ENCODE measurements at regions not wholly inside any gene's neighbourhood (a gene's known extent, or its start where the extent isn't known, plus 50 kb on each side); places are given as distances from the start of the nearest gene placed in this dataset.
"Not testable (repeated sequence)": the region's sequence is repeated elsewhere in the genome, so short reads cannot be mapped to it uniquely, and the experiment has no call there.

DNA sequence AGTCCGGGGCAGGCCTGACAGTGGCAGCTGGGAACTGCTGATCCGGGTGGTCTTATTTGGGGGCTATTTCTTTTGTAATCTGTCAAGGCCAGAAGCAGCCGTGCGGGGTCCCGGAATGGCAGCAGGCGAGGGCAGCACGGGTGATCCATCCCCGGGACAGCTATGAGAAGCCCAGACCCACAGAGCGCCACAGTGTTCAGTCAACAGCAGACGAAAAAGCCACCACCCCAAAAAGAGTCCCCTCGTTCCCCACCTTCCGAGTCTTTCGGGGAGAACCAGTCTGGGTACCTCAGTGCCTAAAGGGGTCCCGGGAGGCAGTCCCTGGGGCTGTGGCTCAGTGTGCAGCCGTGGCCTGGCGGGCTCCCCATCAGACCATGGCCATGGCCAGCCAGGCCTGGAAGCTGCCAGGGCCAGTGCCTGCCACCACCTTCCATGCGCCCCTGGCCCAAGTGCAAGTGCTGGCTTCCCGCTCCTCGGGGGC is 125.1 kb upstream of the KCTD7 start:
- DNase-seq (ENCODE audit: low read depth) = no peak

DNA sequence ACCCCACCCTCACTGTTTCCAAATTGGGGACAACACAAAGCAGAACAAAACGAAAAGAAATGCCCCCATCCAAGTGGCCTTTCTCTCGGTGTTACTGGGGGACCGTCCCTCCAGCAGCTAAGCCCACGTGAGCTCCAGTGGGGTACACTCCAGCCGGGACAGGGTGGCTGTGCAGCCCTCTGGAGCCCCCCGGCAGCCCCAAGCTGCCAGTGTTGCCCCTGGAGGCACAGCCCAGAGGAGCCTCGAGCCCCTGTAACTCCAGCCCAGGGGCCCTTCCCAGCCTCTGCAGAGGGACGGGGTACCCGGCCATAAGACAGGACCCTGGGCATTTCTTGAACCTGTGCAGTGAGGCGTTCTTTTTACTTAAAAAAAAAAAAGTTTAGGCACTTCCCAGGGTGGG is 124.5 kb upstream of the KCTD7 start:
- no peak for DNase-seq (ENCODE audit: low read depth)

DNA sequence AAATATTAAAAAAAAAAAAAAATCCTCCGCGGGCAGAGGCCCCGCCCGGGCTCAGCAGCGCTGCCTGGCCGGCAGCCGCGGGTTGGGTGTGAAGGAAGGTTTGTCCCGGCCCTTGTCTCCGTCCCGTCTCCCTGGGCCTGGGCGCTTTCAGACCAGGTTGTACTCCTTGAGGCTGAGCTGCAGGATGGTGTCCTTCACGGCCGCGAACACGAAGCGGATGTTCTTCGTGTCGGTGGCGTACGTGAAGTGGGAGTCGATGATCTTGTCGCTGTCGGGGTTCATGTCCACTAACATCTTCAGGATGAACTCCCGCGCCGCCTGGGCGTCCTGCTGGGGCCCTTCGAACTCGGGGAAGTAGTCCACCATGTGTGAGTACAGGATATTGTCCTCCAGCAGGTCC is 123.7 kb upstream of the KCTD7 start:
- DNase-seq (ENCODE audit: low read depth) = no peak

DNA sequence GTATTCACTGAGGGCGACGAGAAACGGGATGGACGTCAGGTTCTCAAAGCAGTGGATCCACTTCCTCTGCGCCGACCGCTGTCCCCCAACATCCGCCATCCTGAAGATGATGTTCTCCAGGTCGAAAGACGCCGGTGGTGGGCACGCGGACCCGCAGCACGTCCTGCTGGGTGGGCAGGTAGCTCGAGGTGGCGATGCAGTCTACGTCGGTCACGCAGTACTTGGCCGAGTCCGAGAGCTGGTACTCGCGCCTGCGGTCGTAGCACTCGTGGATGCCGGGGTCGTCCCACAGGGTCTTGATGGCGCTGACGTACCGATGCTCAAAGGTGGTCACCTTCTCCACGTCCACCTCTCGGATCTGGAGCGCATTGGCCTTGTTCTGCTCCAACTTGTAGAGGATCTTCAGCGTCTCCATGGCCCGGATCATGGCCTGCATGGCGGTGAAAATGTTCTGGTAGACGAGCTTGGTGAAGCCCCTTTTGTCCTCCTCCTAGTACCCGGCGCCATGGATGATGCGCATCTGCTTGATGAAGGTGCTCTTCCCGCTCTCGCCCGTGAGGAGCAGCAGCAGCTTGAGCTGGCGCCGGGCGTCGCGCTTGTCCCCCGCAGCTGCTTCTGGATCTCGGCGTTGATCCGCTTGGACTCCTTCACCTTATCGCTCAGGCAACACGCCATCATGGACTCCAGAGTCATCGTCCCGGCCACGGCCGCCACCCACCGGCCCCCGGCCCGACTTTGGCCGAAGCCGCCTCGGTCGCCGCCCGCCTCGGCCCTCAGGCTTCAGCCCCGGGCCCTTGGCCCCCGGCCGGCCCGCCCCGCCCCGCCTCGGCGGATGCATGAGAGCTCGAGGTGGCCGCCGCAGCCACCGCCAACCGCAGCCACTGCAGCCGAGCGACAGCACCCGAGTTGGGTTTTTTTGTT is 122.9 kb upstream of the KCTD7 start:
- DNase-seq (ENCODE audit: low read depth) = peak; percentile 32

DNA sequence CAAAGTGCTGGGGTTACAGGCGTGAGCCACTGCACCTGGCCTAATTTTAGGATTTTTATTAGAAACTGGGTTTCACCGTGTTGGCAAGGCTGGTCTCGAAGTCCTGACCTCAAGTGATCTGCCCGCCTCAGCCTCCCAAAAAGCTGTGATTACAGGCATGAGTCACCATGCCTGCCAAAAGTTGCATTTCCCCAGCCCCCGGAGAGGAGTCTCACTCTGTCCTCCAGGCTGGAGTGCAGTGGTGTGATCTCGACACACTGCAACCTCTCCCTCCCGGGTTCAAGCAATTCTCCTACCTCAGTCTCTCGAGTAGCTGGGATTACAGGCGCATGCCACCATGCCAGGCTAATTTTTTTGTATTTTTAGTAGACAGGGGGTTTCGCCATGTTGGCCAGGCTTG is 122.0 kb upstream of the KCTD7 start:
- DNase-seq (ENCODE audit: low read depth) = peak; percentile 36

DNA sequence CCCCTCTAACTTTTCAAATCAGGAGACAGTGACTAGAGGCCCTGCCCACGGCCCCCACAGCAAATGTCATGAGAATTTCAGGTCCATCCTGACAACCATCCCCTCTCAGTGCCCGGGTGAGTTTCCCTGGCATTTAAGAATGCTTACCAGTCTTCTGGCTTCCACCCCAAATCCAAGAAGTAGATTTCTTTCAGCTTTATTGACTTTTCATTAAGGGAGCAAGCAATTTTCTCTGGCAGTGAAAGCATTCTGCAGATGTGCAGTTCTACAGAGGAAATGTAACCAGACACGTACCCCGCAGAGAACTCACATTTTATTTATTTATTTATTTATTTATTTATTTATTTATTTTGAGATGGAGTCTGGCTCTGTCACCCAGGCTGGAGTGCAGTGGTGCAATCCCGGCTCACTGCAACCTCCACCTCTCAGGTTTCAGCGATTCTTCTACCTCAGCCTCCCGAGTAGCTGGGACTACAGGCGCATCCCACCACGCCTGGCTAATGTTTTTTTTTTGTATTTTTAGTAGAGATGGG is 120.9 kb upstream of the KCTD7 start:
- no peak for DNase-seq (ENCODE audit: low read depth)

DNA sequence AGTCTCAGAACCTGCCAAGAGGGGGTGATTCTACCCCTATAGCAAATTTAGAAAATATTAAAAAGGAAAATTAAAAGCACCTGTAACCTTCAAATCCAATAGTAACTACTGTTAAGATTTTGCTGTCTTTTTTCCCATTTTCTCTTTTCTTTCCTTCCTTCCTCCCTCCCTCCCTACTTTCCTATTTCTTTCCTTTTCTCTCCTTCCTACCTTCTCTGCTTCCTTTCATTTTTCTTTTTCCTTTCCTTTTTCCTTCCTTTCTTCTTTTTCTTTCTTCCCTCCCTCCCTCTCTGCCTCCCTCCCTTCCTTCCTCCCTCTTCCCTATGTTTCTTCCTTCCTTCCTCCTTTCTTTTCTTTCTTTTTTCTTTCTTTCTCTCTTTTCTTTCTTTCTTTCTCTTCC is 120.2 kb upstream of the KCTD7 start:
- DNase-seq (ENCODE audit: low read depth) = no peak

DNA sequence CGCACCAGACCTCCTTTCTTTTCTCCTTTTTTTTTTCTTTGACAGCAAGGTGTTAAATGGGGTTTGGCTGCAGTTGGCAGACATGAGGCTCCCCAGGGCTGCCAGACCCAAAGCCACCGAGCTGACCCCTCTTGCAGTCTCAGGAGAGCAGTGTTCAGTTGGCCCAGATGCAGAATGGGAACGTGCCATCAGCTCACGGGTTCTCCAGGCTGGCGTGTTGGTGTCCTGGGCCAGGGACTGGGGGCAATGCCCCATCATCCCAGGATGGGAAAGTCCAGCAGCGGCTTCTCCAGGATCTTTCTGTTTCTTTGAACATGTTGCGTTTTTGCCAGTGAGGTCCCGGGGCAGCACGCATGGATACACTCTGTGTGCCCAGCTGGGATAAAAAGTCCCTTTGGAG is 114.6 kb upstream of the KCTD7 start:
- DNase-seq (ENCODE audit: low read depth) = no peak

DNA sequence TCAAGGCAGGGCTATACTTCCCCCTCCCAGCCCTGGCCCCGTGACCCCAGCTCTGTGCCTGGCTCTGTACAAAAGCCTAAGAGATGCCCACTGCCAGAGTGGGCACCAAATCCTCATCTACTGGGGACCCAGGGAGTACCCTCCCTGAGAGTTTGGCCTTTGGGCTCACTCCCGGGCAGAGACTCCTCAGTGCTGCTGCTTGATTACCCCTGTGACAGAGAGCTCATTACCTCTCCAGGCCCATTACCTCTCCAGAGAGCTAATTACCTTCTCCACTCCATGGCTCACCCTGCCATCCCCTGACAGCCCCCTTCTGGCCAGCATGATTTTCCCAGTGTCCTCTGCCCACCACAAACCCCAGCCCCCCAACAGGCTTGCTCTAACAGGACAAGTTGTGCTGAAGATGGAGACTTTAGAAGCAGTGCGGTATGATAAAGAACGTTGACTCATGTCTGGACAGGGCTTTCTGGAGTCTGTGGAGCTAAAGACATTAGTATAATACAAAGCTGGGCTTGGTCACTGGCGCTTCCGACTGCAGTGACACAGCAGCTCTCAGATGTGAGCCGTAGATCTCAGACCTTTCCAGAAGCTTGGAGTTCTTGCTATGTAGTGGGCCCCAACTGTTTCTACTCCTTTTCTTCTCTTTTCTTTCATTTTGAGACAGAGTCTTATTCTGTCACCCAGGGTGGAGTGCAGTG is 111.3 kb upstream of the KCTD7 start:
- no peak for DNase-seq (ENCODE audit: low read depth)

DNA sequence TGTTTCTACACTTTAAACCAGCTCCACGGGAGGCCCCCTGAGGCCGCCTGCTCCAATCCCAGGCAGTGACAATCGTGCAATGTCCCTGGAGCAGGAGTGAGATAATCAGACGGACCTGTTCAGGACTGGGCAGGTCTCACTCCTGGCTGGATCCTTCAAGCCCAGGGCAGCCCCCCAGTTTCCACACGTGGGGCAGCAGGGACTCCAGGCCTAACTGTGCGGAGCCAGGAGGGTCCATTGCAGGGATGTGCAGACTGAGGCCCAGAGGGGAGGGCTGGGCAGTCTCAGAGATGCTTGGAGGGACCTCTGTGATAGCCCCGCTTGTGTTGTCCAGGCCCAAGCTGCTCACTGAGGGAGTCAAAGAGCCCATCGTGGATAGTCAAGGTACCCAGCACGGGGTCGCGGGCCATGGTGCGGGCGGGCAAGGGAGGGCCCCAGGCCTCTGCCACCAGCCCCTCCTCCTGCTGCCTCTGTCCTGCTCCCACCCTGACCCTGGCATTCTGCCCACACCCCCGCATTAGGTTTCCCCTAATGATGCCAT is 110.5 kb upstream of the KCTD7 start:
- DNase-seq (ENCODE audit: low read depth) = no peak

DNA sequence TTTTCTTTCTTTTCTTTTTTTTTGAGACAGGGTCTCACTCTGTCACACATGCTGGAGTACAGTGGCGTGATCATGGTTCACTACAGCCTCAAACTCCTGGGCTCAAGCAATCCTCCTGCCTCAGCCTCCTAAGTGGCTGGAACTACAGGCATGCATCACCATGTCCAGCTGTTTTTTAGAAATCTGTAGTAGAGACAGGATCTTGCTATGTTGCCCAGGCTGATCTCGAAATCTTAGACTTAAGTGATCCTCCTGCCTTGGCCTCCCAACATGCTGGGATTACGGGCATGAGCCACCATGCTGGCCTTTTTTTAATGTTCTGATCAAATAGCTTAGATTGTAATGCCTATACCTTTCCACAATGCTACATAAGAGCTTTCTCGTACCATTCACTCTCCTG is 107.0 kb upstream of the KCTD7 start:
- no peak for DNase-seq (ENCODE audit: low read depth)

DNA sequence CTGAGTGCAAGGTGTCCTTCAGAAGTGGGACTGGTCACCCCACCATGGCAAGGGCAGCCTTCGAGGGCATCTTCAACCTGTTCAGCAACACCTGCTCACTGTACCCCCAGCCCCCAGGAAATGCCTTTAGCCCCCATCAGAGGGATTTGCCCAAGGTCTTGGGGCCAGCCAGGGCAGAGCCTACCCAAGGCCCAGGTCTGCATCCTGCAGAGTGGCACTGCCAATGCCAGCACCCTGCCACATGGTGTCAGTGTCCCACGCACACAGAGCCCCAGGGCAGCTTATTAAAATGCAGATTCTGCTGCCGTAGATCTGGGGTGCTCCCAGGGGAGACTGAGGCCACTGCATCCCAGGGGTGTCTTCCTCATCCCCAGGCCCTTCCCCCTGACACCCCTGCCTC is 106.2 kb upstream of the KCTD7 start:
- no peak for DNase-seq (ENCODE audit: low read depth)

DNA sequence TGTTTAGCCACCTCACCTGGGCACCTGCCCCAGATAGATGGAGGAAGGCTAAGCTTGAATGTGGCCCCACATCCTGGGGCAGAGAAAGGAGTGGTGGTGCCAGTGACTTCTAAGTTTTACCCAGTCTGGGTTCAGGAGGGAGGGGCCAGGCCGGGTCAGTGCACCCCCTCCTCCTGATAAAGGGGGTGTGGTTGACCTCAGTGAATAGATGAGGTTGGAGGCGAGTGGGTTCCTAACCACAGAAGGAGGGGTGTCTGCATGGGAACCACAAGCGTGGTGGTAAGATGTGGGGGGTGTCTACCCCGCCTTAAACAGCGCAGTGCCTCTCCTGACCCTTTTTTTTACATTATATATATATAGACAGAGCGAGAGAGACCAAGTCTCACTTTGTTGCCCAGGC is 105.3 kb upstream of the KCTD7 start:
- no peak for DNase-seq (ENCODE audit: low read depth)

DNA sequence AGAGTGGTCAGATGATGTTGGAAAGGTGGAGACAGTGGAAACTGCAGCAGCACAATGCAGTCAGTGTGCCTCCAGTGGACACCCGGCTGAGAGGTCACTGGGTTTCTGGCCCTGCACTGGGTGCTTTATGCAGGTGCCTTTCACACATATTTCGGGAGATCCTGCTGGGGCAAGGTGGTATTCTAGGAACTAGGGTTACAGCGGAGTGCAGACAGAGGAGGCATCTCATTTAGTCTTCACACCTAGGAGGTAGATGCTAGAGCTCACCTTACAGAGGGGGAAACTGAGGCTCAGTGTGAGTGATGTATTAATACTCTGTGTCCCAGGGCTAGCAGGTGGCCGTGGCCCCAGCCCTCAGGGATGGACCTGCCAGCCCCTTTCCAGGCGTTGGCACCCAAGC is 103.9 kb upstream of the KCTD7 start:
- DNase-seq (ENCODE audit: low read depth) = no peak

DNA sequence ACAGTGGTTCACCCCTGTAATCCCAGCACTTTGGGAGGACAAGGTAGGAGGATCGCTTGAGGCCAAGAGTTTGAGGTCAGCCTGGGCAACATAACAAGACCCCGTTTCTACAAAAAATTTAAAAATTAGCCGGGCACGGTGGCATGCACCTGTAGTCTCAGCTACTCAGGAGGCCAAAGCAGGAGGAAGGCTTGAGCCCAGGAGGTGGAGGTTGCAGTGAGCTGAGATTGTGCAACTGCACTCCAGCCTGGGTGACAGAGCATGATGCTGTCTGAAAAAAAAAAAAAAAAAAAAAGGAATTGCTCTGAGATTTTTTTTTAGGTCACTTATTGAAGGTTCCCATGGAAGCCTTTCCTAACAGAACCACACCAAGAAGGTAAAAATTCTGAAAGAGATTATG is 101.9 kb upstream of the KCTD7 start:
- DNase-seq (ENCODE audit: low read depth) = not testable (repeated sequence)

DNA sequence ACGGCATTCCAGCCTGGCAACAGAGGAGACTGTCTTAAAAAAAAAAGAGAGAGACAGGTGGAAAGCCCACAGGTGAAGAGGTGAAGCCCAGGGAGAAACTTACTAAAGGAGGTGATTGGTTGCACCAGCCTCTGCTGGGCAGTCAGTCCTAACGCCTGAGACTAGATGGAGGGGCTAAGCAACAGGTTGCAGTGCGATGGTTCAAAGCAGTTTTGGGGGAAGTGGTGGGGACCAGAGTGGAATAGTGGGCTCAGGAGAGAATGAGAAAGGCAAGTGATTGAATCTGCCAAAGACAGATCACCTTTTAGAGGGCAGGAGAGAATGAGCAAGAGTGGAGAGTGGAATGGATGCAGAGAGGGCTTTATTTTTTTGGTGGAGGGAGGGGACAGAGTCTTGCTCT is 100.0 kb upstream of the KCTD7 start:
- DNase-seq (ENCODE audit: low read depth) = no peak

DNA sequence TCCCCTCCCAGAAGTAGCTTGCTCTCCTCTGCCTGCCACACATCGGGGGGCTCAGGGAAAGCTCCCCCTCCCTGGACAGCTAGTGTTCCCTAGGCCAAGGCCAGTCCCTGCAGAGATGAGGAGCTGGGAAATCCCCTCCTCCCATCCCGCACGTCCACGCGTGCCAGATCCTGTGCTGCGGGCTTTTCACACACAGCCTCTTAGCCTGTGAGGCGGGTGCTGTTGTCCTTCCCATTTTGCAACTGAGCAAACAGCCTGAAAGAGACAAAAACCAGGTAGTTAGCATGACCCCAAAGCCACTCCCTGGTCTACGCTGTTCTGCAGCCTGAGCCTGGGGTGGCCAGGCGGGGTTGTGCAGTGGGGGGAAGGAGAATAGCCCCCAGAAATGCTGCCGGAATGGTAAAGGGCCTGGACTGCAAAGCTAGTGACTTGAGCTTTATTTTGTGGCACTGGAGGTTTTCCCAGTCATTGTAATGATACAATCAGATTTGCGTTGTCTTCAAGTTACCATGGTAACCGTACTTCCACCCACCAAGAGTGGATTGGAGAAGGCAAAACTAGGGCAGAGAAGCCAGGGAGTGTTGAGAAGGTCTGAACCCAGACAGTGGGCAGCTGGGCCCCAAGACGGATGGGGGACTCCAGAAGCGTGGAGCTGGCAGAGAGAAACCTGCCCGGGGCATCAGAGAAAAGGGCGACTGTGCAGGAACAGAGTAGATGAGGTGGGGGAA is 98.6 kb upstream of the KCTD7 start:
- DNase-seq (ENCODE audit: low read depth) = no peak

DNA sequence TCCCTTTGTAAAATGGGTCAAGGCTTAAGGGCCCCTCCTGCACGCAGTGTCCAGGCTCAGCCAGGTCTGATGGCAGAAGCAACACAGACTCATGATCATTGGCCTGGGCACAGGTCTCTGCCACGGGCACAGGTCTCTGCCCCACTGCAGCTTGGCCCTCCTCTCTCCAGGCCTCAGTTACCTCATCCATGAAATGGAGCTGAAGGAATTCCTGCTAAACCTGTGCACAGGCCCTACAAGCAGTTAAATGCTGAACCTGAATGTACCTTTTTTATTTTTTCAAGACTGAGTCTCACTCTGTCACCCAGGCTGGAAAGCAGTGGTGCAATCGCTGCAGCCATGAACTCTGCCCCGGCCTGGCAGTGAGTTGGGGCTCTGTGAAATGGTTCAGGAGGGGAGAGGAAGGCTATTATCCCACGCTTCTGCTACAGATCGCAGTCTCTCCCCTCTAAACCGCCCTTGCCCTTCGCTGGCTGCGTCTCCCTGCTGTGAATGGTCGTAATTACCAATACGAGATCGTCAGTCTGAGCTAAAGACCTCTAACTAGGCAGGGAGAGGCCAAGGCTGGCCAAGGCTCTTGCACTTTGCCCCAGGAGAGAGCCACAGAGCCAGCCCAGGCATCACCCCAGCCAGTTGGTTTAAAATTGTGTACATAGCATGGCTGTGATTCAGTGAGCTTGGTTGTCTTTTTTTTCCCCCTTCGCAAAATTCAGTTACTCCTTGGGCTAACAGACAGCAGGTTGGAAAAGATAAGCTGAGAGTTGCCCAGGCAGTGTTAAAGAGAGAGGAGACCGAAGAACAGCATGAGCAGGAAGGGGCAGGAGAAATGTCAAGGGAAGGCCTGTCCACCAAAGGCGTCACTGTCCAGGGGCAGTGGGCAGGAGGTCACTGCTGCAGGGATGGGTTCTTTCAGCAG is 93.0 kb upstream of the KCTD7 start:
- DNase-seq (ENCODE audit: low read depth) = no peak

DNA sequence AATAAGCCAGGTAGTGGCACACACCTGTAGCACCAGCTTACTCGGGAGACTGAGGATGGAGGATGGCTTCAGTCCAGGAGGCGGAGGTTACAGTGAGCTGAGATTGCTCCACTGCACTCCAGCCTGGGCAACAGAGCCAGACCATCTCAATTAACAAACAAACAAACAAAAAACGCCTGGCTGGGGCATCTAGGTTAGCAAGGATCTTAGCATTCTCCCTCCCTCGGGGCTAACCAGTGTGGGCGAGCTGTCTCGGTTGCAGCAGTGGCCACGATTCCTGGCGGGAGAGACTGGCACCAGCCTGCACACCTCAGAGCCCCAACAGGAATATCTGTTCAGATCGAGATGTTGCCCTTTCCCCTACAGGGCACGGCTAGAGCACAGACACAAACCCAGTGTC is 91.3 kb upstream of the KCTD7 start:
- DNase-seq (ENCODE audit: low read depth) = no peak

DNA sequence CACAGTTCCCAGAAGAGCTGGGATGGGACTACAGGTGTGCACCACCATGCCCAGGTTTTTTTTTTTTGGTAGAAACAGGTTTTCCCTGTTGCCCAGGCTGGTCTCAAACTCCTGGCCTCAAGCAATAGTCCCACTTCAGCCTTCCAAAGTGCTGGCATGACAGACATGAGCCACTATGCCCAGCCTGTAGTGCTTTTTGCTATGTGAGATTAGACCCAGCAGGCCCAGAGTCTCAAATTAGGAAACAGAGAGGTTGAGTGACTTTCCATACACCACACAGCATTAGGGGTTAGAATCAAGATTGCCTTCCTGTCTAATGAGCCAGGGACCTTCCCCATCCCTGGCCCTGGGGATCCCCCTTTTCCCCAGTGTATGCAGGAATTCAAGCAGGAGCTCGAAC is 90.8 kb upstream of the KCTD7 start:
- DNase-seq (ENCODE audit: low read depth) = no peak

DNA sequence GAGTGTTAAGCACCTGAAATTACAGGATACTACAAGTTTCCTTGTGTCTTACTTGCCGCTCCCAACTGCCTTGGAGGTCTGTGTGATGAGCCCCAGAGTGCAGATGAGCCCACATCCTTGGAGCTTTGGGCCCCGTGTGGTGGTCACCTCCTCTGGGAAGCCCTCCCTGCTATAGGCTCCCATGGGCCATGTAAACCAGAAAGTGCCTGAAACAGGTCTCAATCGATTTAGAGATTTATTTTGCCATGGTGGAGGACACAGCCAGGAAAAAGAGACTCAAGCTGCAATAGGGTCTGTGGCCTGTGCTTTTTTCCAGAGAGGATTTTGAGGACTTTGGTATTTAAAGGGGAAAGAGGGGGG is 89.4 kb upstream of the KCTD7 start:
- no peak for DNase-seq (ENCODE audit: low read depth)

Measured in RPMI7951 (cell line).